HG03558 (cell line): ENCODE measurements at regions not wholly inside any gene's neighbourhood (a gene's known extent, or its start where the extent isn't known, plus 50 kb on each side); places are given as distances from the start of the nearest gene placed in this dataset.

Source experiments
- ATAC-seq: cut with Tn5 transposase; IDR thresholded peaks from one replicate; pipeline ENCODE4 v1.9.1; 2021; ENCODE audit warnings: moderate number of reproducible peaks; ENCODE audit not compliant: unreplicated experiment; ENCODE audit errors: extremely low read depth

GRCh38 chr7:94338921-94339371 is 55.7 kb upstream of the COL1A2 start:
- ATAC-seq: no peak

DNA sequence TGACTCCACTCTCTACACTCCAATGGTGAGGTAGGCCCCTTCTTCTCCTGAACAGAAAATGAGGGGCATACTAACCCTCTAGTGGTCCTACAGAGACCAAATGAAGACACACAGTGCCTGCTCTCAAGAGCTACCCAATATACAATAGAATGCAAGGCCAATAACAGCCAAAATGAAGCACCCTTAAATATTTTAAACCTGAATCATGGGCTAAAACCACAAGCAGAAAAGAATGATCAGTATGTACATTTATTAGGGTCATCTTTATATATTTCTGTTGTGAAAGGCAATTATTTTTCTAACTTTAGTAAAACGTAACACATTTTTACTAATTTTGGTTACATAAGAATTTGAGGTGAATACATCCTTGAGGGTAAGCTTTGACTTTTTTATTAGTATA is 49.9 kb upstream of the COL1A2 start:
- no peak for ATAC-seq
